RWPE2 (cell line): ENCODE measurements at regions not wholly inside any gene's neighbourhood (a gene's known extent, or its start where the extent isn't known, plus 50 kb on each side); places are given as distances from the start of the nearest gene placed in this dataset.
"Not testable (repeated sequence)": the region's sequence is repeated elsewhere in the genome, so short reads cannot be mapped to it uniquely, and the experiment has no call there.

Source experiments
- ATAC-seq: fragments of 200-7000 bp; cut with Tn5 transposase; 3 replicates; pipeline ENCODE4 v1.9.1; 2021; ENCODE audit warnings: low read depth
- DNase-seq: peaks from one replicate; pipeline ENCODE4 v3.0.0-alpha.2; 2020; ENCODE audit warnings: low spot score
- H3K27ac ChIP-seq: fragments of 450-650 bp; 2 replicates; pipeline ENCODE4 v1.5.1; 2017; ENCODE audit warnings: mild to moderate bottlenecking; ENCODE audit not compliant: poor library complexity, severe bottlenecking
- H3K27me3 ChIP-seq: fragments of 250-450 bp; sonication (Bioruptor Pico); 2 replicates; pipeline ENCODE4 v1.5.1; 2021; ENCODE audit warnings: mild to moderate bottlenecking, moderate library complexity; ENCODE audit not compliant: insufficient read depth, poor library complexity, severe bottlenecking
- H3K36me3 ChIP-seq: fragments of 250-450 bp; sonication (Bioruptor Pico); 2 replicates; pipeline ENCODE4 v1.5.1; 2020; ENCODE audit warnings: low read depth, mild to moderate bottlenecking, moderate library complexity
- H3K4me1 ChIP-seq: fragments of 250-450 bp; sonication (Bioruptor Pico); 2 replicates; pipeline ENCODE4 v1.5.1; 2021; ENCODE audit warnings: mild to moderate bottlenecking, moderate library complexity; ENCODE audit not compliant: insufficient read depth, poor library complexity, severe bottlenecking
- H3K4me3 ChIP-seq: fragments of 250-450 bp; sonication (Bioruptor Pico); 2 replicates; pipeline ENCODE4 v1.5.1; 2021; ENCODE audit warnings: mild to moderate bottlenecking, moderate library complexity; ENCODE audit not compliant: severe bottlenecking
- H3K9me3 ChIP-seq: fragments of 250-450 bp; sonication (Bioruptor Pico); 2 replicates; pipeline ENCODE4 v1.5.1; 2021; ENCODE audit warnings: mild to moderate bottlenecking, moderate library complexity; ENCODE audit not compliant: severe bottlenecking
- TF ChIP-seq, protein P1 (sequence below): fragments of 450-650 bp; IDR thresholded peaks from one replicate; pipeline ENCODE4 v1.5.1; 2017; ENCODE audit warnings: mild to moderate bottlenecking, moderate library complexity; ENCODE audit not compliant: poor library complexity, severe bottlenecking

DNA sequence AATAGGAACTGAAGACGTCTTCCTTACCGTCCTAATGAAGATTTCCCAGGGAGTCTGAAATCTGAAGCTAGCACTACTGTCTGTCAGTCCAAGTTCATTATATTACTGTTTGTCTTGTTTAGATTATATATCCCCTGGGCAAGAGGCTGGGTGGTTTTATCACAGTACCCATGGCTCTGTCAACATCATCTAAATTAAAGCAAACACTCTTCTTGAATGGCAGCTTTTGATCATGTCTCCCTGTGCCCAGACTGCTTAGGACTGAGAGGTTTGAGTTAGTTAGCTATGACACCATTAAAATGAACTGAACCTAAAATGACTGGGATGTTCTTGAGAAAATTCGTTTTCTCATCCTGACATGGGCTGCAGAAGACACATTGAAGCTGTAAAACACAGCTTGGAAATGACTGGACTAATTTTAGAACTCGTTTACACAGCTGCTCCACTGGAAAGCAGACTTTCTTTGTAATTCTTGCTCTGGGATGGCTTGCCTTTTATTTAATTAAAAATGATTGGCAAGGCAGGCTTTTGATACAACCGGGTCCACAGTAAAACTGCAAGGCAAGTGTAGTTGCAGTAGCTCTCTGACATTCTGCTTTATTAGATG is 243.5 kb downstream of the MFSD1 start:
- H3K4me1 ChIP-seq, result no peaks in the 10 kb centered on the region
- DNase-seq (no peak), ATAC-seq (no peak)
- H3K36me3 ChIP-seq, result no peaks in the 10 kb centered on the region
- TF ChIP-seq, protein P1, sequence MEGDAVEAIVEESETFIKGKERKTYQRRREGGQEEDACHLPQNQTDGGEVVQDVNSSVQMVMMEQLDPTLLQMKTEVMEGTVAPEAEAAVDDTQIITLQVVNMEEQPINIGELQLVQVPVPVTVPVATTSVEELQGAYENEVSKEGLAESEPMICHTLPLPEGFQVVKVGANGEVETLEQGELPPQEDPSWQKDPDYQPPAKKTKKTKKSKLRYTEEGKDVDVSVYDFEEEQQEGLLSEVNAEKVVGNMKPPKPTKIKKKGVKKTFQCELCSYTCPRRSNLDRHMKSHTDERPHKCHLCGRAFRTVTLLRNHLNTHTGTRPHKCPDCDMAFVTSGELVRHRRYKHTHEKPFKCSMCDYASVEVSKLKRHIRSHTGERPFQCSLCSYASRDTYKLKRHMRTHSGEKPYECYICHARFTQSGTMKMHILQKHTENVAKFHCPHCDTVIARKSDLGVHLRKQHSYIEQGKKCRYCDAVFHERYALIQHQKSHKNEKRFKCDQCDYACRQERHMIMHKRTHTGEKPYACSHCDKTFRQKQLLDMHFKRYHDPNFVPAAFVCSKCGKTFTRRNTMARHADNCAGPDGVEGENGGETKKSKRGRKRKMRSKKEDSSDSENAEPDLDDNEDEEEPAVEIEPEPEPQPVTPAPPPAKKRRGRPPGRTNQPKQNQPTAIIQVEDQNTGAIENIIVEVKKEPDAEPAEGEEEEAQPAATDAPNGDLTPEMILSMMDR, result no peak
- H3K9me3 ChIP-seq, result no peaks in the 10 kb centered on the region
- no peak overlapping the region for H3K27ac ChIP-seq
- no peaks in the 10 kb centered on the region for H3K27me3 ChIP-seq
- no peak overlapping the region for H3K4me3 ChIP-seq

DNA sequence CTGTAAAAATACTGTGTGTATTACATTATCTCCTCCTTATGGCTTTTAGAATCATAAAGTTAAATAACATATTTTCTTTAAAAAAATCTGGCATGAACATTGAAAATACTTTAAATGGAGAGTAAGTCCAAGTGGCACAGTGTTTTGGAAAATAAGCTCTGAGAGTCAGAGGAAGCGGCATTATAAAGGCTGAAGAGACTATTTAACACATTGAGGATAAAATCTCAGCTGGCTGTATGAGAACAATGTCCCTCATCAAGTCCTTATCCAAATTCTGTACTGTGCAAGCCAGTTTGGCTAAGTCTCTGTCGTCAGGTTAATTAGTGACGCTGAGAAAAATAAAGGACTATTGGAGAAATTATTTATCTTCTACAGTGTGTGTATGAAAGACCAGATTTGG is 245.5 kb downstream of the MFSD1 start:
- Histone ChIP-seq H3K36me3 (no peaks in the 10 kb centered on the region), H3K27ac (no peak overlapping the region), H3K27me3 (no peaks in the 10 kb centered on the region), H3K4me3 (no peak overlapping the region), H3K4me1 (no peaks in the 10 kb centered on the region), H3K9me3 (no peaks in the 10 kb centered on the region)
- DNase-seq (no peak), ATAC-seq (no peak)
- TF ChIP-seq, protein P1, result no peak

DNA sequence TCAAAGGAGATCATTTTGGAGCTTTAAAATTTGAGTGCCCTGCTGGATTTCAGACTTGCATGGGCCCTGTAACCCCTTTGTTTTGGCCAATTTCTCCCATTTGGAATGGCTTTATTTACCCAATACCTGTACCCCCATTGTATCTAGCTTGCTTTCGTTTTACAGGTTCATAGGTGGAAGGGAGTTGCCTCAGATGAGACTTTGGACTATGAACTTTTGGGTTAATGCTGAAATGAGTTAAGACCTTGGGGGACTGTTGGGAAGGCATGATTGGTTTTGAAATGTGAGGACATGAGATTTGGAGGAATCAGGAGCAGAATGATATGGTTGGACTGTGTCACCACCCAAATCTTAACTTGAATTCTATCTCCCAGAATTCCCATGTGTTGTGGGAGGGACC is 250.6 kb downstream of the MFSD1 start:
- not testable (repeated sequence) for DNase-seq, H3K4me3 ChIP-seq, H3K27ac ChIP-seq, H3K9me3 ChIP-seq, H3K27me3 ChIP-seq, ATAC-seq, H3K36me3 ChIP-seq, H3K4me1 ChIP-seq

DNA sequence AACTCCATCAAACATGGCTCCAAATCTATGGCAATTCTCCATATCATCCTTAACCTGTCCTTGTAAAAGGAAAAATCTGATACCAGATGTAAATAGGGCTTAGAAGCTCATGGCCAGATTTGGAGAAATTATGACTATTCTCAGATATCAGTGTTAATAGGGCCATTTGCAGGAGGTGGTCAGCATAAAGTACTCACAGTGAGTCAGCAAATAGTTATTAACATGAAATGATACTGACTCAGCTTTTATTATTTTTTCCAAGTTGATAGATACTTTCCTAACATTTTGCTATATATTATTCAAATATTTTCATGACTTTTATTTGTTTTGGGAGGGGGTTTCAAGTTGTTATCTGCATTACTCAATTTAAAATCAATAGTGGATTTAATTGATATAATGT is 255.8 kb downstream of the MFSD1 start:
- Histone ChIP-seq H3K36me3 (no peaks in the 10 kb centered on the region), H3K9me3 (no peaks in the 10 kb centered on the region), H3K4me3 (no peak overlapping the region), H3K4me1 (no peaks in the 10 kb centered on the region), H3K27ac (no peak overlapping the region), H3K27me3 (no peaks in the 10 kb centered on the region)
- DNase-seq, result no peak
- ATAC-seq, result no peak
- TF ChIP-seq, protein P1, result no peak

DNA sequence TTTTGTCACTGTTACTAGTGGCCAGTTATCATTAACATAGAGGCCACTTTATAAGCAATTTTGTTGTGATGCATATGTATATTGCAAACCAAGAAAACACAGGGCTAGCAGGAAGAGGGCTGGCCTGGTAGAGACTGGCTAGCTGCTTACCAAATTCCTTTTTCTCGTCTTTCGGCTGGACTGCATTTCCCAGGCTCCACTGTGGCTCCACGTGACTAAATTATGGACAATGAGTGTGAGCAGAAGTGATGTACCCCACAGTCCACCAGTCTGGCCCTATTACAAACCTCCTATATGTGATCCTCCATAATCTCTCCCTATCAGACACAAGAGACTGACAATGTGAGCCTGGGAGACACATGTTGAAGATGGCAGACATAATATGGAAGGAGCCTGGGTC is 257.0 kb downstream of the MFSD1 start:
- H3K36me3 ChIP-seq, result no peaks in the 10 kb centered on the region
- no peak overlapping the region for H3K4me3 ChIP-seq
- no peak overlapping the region for H3K27ac ChIP-seq
- no peaks in the 10 kb centered on the region for H3K27me3 ChIP-seq
- TF ChIP-seq, protein P1, result no peak
- no peaks in the 10 kb centered on the region for H3K9me3 ChIP-seq
- ATAC-seq (no peak), DNase-seq (no peak)
- no peaks in the 10 kb centered on the region for H3K4me1 ChIP-seq
